Gastrocnemius medialis (tissue), 4 donors: ENCODE measurements at regions not wholly inside any gene's neighbourhood (a gene's known extent, or its start where the extent isn't known, plus 50 kb on each side); places are given as distances from the start of the nearest gene placed in this dataset.

Experiments
- ATAC-seq, 2 donors: fragments of 150-250 bp; one replicate each; pipeline ENCODE4 v1.9.1; 2016
- DNase-seq, 2 donors: peaks; one replicate each; pipeline ENCODE4 v3.0.0-alpha.2; 2019
- H3K27ac ChIP-seq, 4 donors: fragments of 200-600 bp; sonication (generic); 1 replicate in 1 of 4; 2 replicates in 3 of 4; pipeline ENCODE4 v1.5.1; 2016 to 2018; ENCODE audit warnings: mild to moderate bottlenecking in 2 of 4, moderate library complexity in 1 of 4
- H3K27me3 ChIP-seq, 3 donors: fragments of 200-600 bp; sonication (generic) in 2 of 3; 1 replicate in 1 of 3; 2 replicates in 2 of 3; pipeline versions ENCODE4 v1.5.1 to v1.6.0; 2016 to 2019; ENCODE audit warnings: mild to moderate bottlenecking in 1 of 3, moderate library complexity in 1 of 3
- H3K36me3 ChIP-seq, 2 donors: fragments of 200-600 bp; sonication (generic) in 1 of 2; one replicate each; pipeline ENCODE4 v1.5.1; 2017 to 2018
- H3K4me1 ChIP-seq, 2 donors: fragments of 200-600 bp; sonication (generic) in 1 of 2; one replicate each; pipeline ENCODE4 v1.5.1; 2016 to 2017; ENCODE audit warnings: mild to moderate bottlenecking in 2 of 2
- H3K4me3 ChIP-seq, 4 donors: fragments of 200-600 bp; sonication (generic) in 3 of 4; 1 replicate in 1 of 4; 2 replicates in 3 of 4; pipeline ENCODE4 v1.5.1; 2016 to 2019; ENCODE audit warnings: mild to moderate bottlenecking in 2 of 4
- H3K9me3 ChIP-seq, 3 donors: fragments of 200-600 bp; sonication (generic) in 2 of 3; 1 replicate in 1 of 3; 2 replicates in 2 of 3; pipeline ENCODE4 v1.5.1; 2016 to 2019
- POLR2A ChIP-seq, 2 donors: fragments of 450-650 bp; IDR thresholded peaks; one replicate each; pipeline ENCODE4 v1.6.1; 2017; ENCODE audit warnings: antibody characterized with exemption in 2 of 2, mild to moderate bottlenecking in 2 of 2, moderate library complexity in 2 of 2
- in situ Hi-C, 4 donors: fragments of 200-750 bp; cut with MboI; loops; one replicate each; pipeline versions ENCODE4 v1.15.0 to v1.8.0; 2017; ENCODE audit warnings: low sequenced_read_pairs in 4 of 4
- intact Hi-C: fragments of 100-400 bp; cut with DNase I; formaldehyde crosslinking; loops from one replicate; pipeline ENCODE4 v1.15.1; 2023; ENCODE audit warnings: low total_unique reads
- TF ChIP-seq, protein P1 (sequence below), 5 experiments: fragments of 450-650 bp in 3 of 5; fragments of 200-600 bp in 2 of 5; sonication (generic) in 2 of 5; IDR thresholded peaks in 4 of 5; conservative IDR thresholded peaks in 1 of 5; 1 replicate in 4 of 5; 2 replicates in 1 of 5; pipeline ENCODE4 v1.5.1; 2016 to 2019; ENCODE audit warnings: antibody characterized with exemption in 5 of 5, mild to moderate bottlenecking in 3 of 5, moderate library complexity in 3 of 5

- Histone ChIP-seq H3K27me3 (no peaks in the 10 kb centered on the region), H3K36me3 (no peaks in the 10 kb centered on the region), H3K27ac (no peak overlapping the region), H3K4me1 (no peaks in the 10 kb centered on the region), H3K4me3 (no peak overlapping the region), H3K9me3 (no peaks in the 10 kb centered on the region)
- no peak for DNase-seq
- in situ Hi-C loops (no loop called here), intact Hi-C loops (no loop called here)
- no peak for ATAC-seq
- TF ChIP-seq POLR2A (IDR thresholded peaks at IDR 0.05): no peak
- TF ChIP-seq, protein P1, sequence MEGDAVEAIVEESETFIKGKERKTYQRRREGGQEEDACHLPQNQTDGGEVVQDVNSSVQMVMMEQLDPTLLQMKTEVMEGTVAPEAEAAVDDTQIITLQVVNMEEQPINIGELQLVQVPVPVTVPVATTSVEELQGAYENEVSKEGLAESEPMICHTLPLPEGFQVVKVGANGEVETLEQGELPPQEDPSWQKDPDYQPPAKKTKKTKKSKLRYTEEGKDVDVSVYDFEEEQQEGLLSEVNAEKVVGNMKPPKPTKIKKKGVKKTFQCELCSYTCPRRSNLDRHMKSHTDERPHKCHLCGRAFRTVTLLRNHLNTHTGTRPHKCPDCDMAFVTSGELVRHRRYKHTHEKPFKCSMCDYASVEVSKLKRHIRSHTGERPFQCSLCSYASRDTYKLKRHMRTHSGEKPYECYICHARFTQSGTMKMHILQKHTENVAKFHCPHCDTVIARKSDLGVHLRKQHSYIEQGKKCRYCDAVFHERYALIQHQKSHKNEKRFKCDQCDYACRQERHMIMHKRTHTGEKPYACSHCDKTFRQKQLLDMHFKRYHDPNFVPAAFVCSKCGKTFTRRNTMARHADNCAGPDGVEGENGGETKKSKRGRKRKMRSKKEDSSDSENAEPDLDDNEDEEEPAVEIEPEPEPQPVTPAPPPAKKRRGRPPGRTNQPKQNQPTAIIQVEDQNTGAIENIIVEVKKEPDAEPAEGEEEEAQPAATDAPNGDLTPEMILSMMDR (IDR thresholded peaks at IDR 0.05 in 4 of 5, conservative IDR thresholded peaks at IDR 0.05 in 1 of 5): no peak
Measured at GRCh38 chr5:5616247-5616895, 193.9 kb downstream of the ICE1 start.

GRCh38 chr5:5615569-5615968 is 193.1 kb downstream of the ICE1 start:
- in situ Hi-C loops: no loop called here
- intact Hi-C loops: no loop called here

GRCh38 chr5:5613261-5613990 is 190.9 kb downstream of the ICE1 start:
- intact Hi-C loops: no loop called here
- in situ Hi-C loops: no loop called here
- TF ChIP-seq, protein P1 (IDR thresholded peaks at IDR 0.05 in 4 of 5, conservative IDR thresholded peaks at IDR 0.05 in 1 of 5): no peak
- no peaks in the 10 kb centered on the region for H3K27me3 ChIP-seq
- H3K4me3 ChIP-seq: no peak overlapping the region
- no peak overlapping the region for H3K27ac ChIP-seq
- no peaks in the 10 kb centered on the region for H3K36me3 ChIP-seq
- H3K9me3 ChIP-seq: no peaks in the 10 kb centered on the region
- no peak for ATAC-seq
- DNase-seq: no peak
- H3K4me1 ChIP-seq: no peaks in the 10 kb centered on the region

More at GRCh38 chr5:5615569-5615968, 193.1 kb downstream of the ICE1 start:
- Histone ChIP-seq H3K36me3 (no peaks in the 10 kb centered on the region), H3K9me3 (no peaks in the 10 kb centered on the region), H3K4me3 (no peak overlapping the region), H3K4me1 (no peaks in the 10 kb centered on the region), H3K27ac (no peak overlapping the region), H3K27me3 (no peaks in the 10 kb centered on the region)
- ATAC-seq: no peak
- no peak for DNase-seq
- TF ChIP-seq POLR2A (IDR thresholded peaks at IDR 0.05): no peak
- TF ChIP-seq, protein P1 (IDR thresholded peaks at IDR 0.05 in 4 of 5, conservative IDR thresholded peaks at IDR 0.05 in 1 of 5): no peak

GRCh38 chr5:5612096-5612495 is 189.6 kb downstream of the ICE1 start:
- H3K4me1 ChIP-seq: no peaks in the 10 kb centered on the region
- H3K27ac ChIP-seq: no peak overlapping the region
- ATAC-seq (no peak), DNase-seq (no peak)
- TF ChIP-seq, protein P1 (IDR thresholded peaks at IDR 0.05 in 4 of 5, conservative IDR thresholded peaks at IDR 0.05 in 1 of 5): no peak
- TF ChIP-seq POLR2A (IDR thresholded peaks at IDR 0.05): no peak
- H3K9me3 ChIP-seq: no peaks in the 10 kb centered on the region
- no peaks in the 10 kb centered on the region for H3K36me3 ChIP-seq
- intact Hi-C loops (no loop called here), in situ Hi-C loops (no loop called here)
- H3K27me3 ChIP-seq: no peaks in the 10 kb centered on the region
- no peak overlapping the region for H3K4me3 ChIP-seq
